Right cardiac atrium (tissue), 5 donors: ENCODE measurements at regions not wholly inside any gene's neighbourhood (a gene's known extent, or its start where the extent isn't known, plus 50 kb on each side); places are given as distances from the start of the nearest gene placed in this dataset.
A peak's percentile ranks its signal among the peaks of the same experiment; 100 is the strongest.

ENCODE experiments used
- ATAC-seq, 2 donors: fragments of 200-7000 bp; cut with Tn5 transposase; one replicate each; pipeline versions ENCODE4 v1.8.0 to v1.9.1; 2020; ENCODE audit warnings: moderate library complexity in 2 of 2, mild to moderate bottlenecking in 1 of 2
- DNase-seq, 3 donors: peaks; one replicate each; pipeline ENCODE4 v3.0.0-alpha.2; 2020
- H3K27ac ChIP-seq: one replicate; pipeline ENCODE4 v1.5.1; 2013; ENCODE audit warnings: mild to moderate bottlenecking, low read length, control low read depth, moderate library complexity
- H3K27me3 ChIP-seq: one replicate; pipeline ENCODE4 v1.6.1; 2013; ENCODE audit not compliant: control insufficient read depth, insufficient read depth
- H3K4me1 ChIP-seq: one replicate; pipeline ENCODE4 v1.6.1; 2013; ENCODE audit warnings: low read length; ENCODE audit not compliant: control insufficient read depth, insufficient read depth
- H3K4me3 ChIP-seq: one replicate; pipeline ENCODE4 v1.5.1; 2013; ENCODE audit warnings: low read length, control low read depth
- H3K9me3 ChIP-seq: one replicate; pipeline ENCODE4 v1.6.1; 2013; ENCODE audit warnings: low read length; ENCODE audit not compliant: control insufficient read depth
- WGBS: extraction: QIAGEN DNeasy Blood & Tissue Kit; methylation state at CpG from one replicate; pipeline ENCODE4 v1.1.7; 2013; 5-methylcytosine and 5-hydroxymethylcytosine counted together
- intact Hi-C, 4 donors: fragments of 100-400 bp; cut with DNase I; formaldehyde crosslinking; loops; one replicate each; pipeline versions ENCODE4 v1.11.0 to v1.14.0; 2022 to 2023
- donor health status: healthy with polysubstance abuse.
- donor health status: DM: no; HTN: yes; CAD: no.
- donor health status: DM: no; HTN: no; CAD: no.
- donor health status: DM: no; HTN: yes; CAD: no; lungs with severe emphysema.
- donor health status: DM: yes; HTN: yes; CAD: no.

GRCh38 chr11:91984033-91984584, 240.5 kb upstream of the FAT3 start:
- Histone ChIP-seq H3K4me3 (no peak overlapping the region), H3K4me1 (no peaks in the 10 kb centered on the region), H3K9me3 (no peaks in the 10 kb centered on the region), H3K27me3 (no peaks in the 10 kb centered on the region), H3K27ac (no peak overlapping the region)
- DNase-seq = no peak
- WGBS = 80% methylated on average over 5 of the region's 5 CpGs
- no peak for ATAC-seq
- intact Hi-C loops = no loop called here

DNA sequence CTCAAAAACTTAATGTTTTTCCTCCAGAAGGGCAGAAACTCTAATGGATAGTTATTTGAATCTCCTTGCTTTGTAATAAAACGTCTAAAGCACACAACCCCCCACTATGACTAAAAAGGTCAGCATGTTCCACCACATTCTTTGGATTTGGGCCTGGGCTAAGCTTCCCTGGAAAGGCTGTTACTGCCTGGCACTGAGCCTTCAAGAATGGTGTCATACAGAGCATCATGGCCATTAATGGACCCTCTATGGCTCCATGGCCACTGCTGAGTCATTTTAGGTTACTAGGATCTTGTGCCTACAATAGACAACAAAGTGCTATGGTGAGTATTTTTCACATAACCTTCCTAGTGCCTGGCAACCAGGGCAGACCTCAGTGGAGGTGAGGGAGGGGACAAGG, 242.6 kb upstream of the FAT3 start:
- ATAC-seq (peak; percentile 89 to 98), DNase-seq (peak in 2 of 3 donors; percentile 45 to 55)
- 24% methylated on average over 1 of the region's 1 CpG for WGBS
- Histone ChIP-seq H3K27ac (no peak overlapping the region), H3K27me3 (no peaks in the 10 kb centered on the region), H3K4me1 (no peaks in the 10 kb centered on the region), H3K4me3 (no peak overlapping the region), H3K9me3 (no peaks in the 10 kb centered on the region)
- intact Hi-C loops = no loop called here

DNA sequence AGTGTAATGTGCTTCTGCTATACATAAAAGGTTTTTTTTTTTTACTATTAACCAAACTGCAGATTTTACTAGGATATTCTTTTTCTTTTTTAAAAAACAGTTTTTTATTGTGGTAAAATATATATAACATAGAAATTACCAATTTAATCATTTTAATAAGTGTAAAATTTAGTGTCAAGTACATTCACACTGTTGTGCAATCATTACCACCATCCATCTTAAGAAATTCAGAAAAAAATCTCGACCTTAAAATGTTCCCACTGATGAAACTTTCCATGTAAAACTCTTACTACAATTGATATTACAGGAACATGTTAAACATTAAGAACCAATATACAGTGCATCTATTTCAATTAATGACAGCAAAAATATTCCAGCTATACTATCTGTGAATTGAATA, 244.8 kb upstream of the FAT3 start:
- no peaks in the 10 kb centered on the region for H3K9me3 ChIP-seq
- ATAC-seq = no peak
- H3K27ac ChIP-seq = no peak overlapping the region
- 73% methylated on average over 1 of the region's 1 CpG for WGBS
- H3K4me1 ChIP-seq = no peaks in the 10 kb centered on the region
- intact Hi-C loops = no loop called here
- DNase-seq = no peak
- H3K27me3 ChIP-seq = no peaks in the 10 kb centered on the region
- H3K4me3 ChIP-seq = no peak overlapping the region

DNA sequence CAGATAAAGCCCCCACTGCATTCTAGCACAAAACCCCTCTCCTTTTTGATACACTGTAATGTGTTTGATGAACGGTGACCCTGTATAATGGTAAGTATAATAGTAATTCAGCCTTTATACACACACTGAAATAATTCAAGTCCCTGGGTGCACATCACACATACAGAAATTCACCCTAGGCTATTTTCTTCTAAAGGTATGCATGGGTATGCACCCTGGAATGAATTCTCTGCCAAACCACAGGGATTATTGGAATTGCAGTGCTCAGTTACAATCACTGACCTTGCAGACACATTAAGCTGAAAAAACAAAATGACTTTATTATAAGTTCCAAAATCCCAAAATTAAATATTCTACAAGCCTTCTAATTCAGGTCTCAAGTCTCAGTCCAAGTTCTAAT, 245.9 kb upstream of the FAT3 start:
- ATAC-seq (no peak), DNase-seq (no peak)
- WGBS = 87% methylated on average over 1 of the region's 1 CpG
- Histone ChIP-seq H3K27me3 (no peaks in the 10 kb centered on the region), H3K9me3 (no peaks in the 10 kb centered on the region), H3K4me1 (no peaks in the 10 kb centered on the region), H3K4me3 (no peak overlapping the region), H3K27ac (no peak overlapping the region)
- intact Hi-C loops = no loop called here

GRCh38 chr11:91972665-91973266, 251.9 kb upstream of the FAT3 start:
- Histone ChIP-seq H3K4me3 (no peak overlapping the region), H3K4me1 (no peaks in the 10 kb centered on the region), H3K9me3 (no peaks in the 10 kb centered on the region), H3K27me3 (no peaks in the 10 kb centered on the region), H3K27ac (no peak overlapping the region)
- WGBS = 79% methylated on average over 3 of the region's 3 CpGs
- intact Hi-C loops = no loop called here
- no peak for DNase-seq
- ATAC-seq = no peak

- Histone ChIP-seq H3K27me3 (no peaks in the 10 kb centered on the region), H3K4me3 (no peak overlapping the region), H3K4me1 (no peaks in the 10 kb centered on the region), H3K27ac (no peak overlapping the region), H3K9me3 (no peaks in the 10 kb centered on the region)
- DNase-seq = no peak
- intact Hi-C loops = no loop called here
- no peak for ATAC-seq
These were observed 254.0 kb upstream of the FAT3 start for GRCh38 chr11:91970624-91971023.

DNA sequence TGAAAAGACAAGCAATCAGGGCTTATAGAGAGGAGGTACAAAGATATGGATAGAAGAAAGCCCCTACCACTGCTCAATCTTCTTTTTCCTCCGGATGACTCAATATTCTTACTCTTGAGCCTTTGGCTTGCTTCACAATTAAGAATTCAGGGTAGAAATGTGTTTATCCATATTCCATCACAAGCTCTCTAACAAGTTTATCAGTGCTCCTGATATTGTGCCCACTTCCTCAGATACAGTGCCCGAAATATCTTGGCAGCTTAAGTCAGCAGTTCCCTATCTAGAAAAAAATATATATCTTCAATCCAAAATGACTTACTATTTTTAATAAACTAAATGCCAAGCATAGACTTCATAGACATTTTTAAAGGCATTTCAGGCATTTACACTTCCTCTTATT, 255.1 kb upstream of the FAT3 start:
- Histone ChIP-seq H3K27ac (no peak overlapping the region), H3K27me3 (no peaks in the 10 kb centered on the region), H3K4me3 (no peak overlapping the region), H3K9me3 (no peaks in the 10 kb centered on the region), H3K4me1 (no peaks in the 10 kb centered on the region)
- ATAC-seq (no peak), DNase-seq (no peak)
- intact Hi-C loops = no loop called here
- WGBS = 33% methylated on average over 2 of the region's 2 CpGs

- 42% methylated on average over 2 of the region's 2 CpGs for WGBS
These were observed 256.9 kb upstream of the FAT3 start for GRCh38 chr11:91967691-91968045.

DNA sequence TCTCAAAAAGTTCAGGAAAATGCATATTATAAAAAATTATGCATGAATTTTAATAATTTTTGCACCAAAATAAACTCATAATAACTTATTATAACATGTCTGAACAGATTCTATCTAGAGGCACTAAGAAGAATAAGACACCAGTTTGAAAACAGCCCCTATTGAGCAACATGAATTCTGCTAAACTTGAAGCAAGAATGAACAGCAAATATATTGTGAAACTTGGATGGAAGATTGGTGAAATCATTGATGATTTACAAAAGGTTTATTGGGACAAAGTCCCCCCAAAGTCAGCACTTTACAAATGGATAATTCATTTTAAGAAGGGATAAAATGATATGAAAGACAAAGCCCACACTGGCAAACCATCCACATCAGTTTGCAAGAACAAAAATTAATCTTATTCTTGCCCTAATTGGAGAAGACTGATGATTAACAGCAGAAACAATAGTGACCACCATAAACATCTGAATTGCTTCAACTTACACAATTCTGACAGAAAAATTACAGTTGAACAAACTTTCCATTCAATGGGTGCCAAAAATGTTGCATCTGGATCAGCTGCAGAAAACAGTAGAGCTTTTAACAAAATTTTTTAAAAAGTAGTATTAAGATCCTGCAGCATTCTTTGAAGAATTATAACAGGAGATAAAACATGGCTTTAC, 257.5 kb upstream of the FAT3 start:
- Histone ChIP-seq H3K27ac (no peak overlapping the region), H3K4me1 (no peaks in the 10 kb centered on the region), H3K9me3 (no peaks in the 10 kb centered on the region), H3K4me3 (no peak overlapping the region), H3K27me3 (no peaks in the 10 kb centered on the region)
- intact Hi-C loops = no loop called here
- ATAC-seq (no peak), DNase-seq (no peak)

More at GRCh38 chr11:91967691-91968045, 256.9 kb upstream of the FAT3 start:
- ATAC-seq = no peak
- H3K27me3 ChIP-seq = no peaks in the 10 kb centered on the region
- H3K27ac ChIP-seq = no peak overlapping the region
- no peaks in the 10 kb centered on the region for H3K4me1 ChIP-seq
- no peaks in the 10 kb centered on the region for H3K9me3 ChIP-seq
- intact Hi-C loops = no loop called here
- no peak overlapping the region for H3K4me3 ChIP-seq
- DNase-seq = no peak

GRCh38 chr11:91966368-91966767, 258.2 kb upstream of the FAT3 start:
- no peak for ATAC-seq
- WGBS = 81% methylated on average over 1 of the region's 1 CpG
- intact Hi-C loops = no loop called here

DNA sequence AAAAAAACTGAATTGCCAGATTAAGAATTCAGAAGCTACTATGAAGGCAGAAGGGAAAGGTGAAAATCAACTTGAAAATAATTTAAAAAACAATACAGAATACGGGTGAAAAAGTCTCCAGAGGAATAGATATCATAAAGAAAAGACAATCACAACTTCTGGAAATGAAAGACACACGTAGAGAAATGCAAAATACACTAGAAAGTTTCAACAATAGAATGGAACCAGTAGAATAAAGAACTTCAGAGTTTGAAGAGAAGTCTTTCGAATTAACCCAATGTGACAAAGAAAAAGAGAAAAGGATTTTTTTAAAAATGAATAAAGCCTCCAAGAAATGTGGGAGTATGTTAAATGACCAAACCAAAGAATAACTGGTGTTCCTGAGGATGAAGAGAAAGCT, 263.8 kb upstream of the FAT3 start:
- no peak overlapping the region for H3K4me3 ChIP-seq
- intact Hi-C loops = no loop called here
- no peak overlapping the region for H3K27ac ChIP-seq
- WGBS = 83% methylated on average over 3 of the region's 3 CpGs
- no peaks in the 10 kb centered on the region for H3K9me3 ChIP-seq
- no peaks in the 10 kb centered on the region for H3K27me3 ChIP-seq
- ATAC-seq = no peak
- no peaks in the 10 kb centered on the region for H3K4me1 ChIP-seq
- no peak for DNase-seq

More at GRCh38 chr11:91966368-91966767, 258.2 kb upstream of the FAT3 start:
- H3K4me1 ChIP-seq = no peaks in the 10 kb centered on the region
- no peaks in the 10 kb centered on the region for H3K27me3 ChIP-seq
- no peak overlapping the region for H3K27ac ChIP-seq
- H3K9me3 ChIP-seq = no peaks in the 10 kb centered on the region
- no peak overlapping the region for H3K4me3 ChIP-seq
- no peak for DNase-seq

- H3K4me3 ChIP-seq = no peak overlapping the region
- no peak for ATAC-seq
- H3K27me3 ChIP-seq = no peaks in the 10 kb centered on the region
- 41% methylated on average over 3 of the region's 3 CpGs for WGBS
- intact Hi-C loops = no loop called here
- H3K9me3 ChIP-seq = no peaks in the 10 kb centered on the region
- no peaks in the 10 kb centered on the region for H3K4me1 ChIP-seq
- no peak overlapping the region for H3K27ac ChIP-seq
- no peak for DNase-seq
These were observed 265.2 kb upstream of the FAT3 start for GRCh38 chr11:91959411-91959810.
